ENCODE measurements at regions not wholly inside any gene's neighbourhood (a gene's known extent, or its start where the extent isn't known, plus 50 kb on each side); places are given as distances from the start of the nearest gene placed in this dataset.

GRCh38 chr3:159150180-159150579 is 348.3 kb downstream of the MFSD1 start:
- no peak overlapping the region for H4K91ac ChIP-seq (ENCODE audit: low read depth, low read length, poor library complexity)
- no peaks in the 10 kb centered on the region for H3K36me3 ChIP-seq (replicated peaks in 1 of 2; ENCODE audit: control insufficient read depth in 2 of 2, insufficient read depth in 2 of 2, low read length in 2 of 2)
- no peak overlapping the region for H2AFZ ChIP-seq (ENCODE audit: low read length)
- H2BK5ac ChIP-seq (ENCODE audit: low read length): no peak overlapping the region
- H3K9me3 ChIP-seq (replicated peaks in 1 of 2; ENCODE audit: control insufficient read depth in 2 of 2, insufficient read depth in 1 of 2, low read depth in 1 of 2, low read length in 2 of 2): no peaks in the 10 kb centered on the region
- H3K4me3 ChIP-seq (ENCODE audit: low read length in 2 of 2): no peak overlapping the region
- H3K4ac ChIP-seq (ENCODE audit: low read length): no peak overlapping the region
- H3K23ac ChIP-seq (ENCODE audit: low read depth, low read length, poor library complexity): no peak overlapping the region
- H3K27me3 ChIP-seq (ENCODE audit: control insufficient read depth in 3 of 3, insufficient read depth in 3 of 3, low read depth in 1 of 3, low read length in 3 of 3): no peaks in the 10 kb centered on the region
- H2BK120ac ChIP-seq (ENCODE audit: low read depth, low read length): no peak overlapping the region
- H3K79me1 ChIP-seq (ENCODE audit: low read depth, low read length): no peaks in the 10 kb centered on the region
- H2BK12ac ChIP-seq (ENCODE audit: low read length): no peak overlapping the region
- peaks cover 0 to 12% of the 10 kb centered on the region in 2 donors for H3K4me1 ChIP-seq (ENCODE audit: control insufficient read depth in 2 of 2, insufficient read depth in 1 of 2, low read depth in 1 of 2, low read length in 2 of 2)
- WGBS, 2 donors (ENCODE audit: extremely low coverage in 2 of 2, insufficient read length in 2 of 2, insufficient replicate concordance in 1 of 2): no CpG with 5 or more reads among the region's 3 CpGs
- H3K14ac ChIP-seq (ENCODE audit: low read length): no peak overlapping the region
- no peak overlapping the region for H3K27ac ChIP-seq (replicated peaks; ENCODE audit: low read length)
- no peak overlapping the region for H3K9ac ChIP-seq (ENCODE audit: low read depth, low read length, poor library complexity)
- H3K18ac ChIP-seq (ENCODE audit: low read length): no peak overlapping the region
- H3K4me2 ChIP-seq (ENCODE audit: insufficient read depth, low read length, poor library complexity, severe bottlenecking): no peak overlapping the region
- no peak for DNase-seq (ENCODE audit: low spot score)
- no peak overlapping the region for H2AK5ac ChIP-seq (ENCODE audit: low read depth, low read length)
- no peak overlapping the region for H2BK15ac ChIP-seq (ENCODE audit: low read length)
- H4K8ac ChIP-seq (ENCODE audit: low read depth, low read length): no peak overlapping the region

GRCh38 chr3:159151130-159151529 is 349.3 kb downstream of the MFSD1 start:
- H3K79me1 ChIP-seq (ENCODE audit: low read depth, low read length): no peaks in the 10 kb centered on the region
- peak overlapping the region; percentile 51 for H3K18ac ChIP-seq (ENCODE audit: low read length)
- no peak overlapping the region for H4K91ac ChIP-seq (ENCODE audit: low read depth, low read length, poor library complexity)
- no peak for DNase-seq (ENCODE audit: low spot score)
- H2BK5ac ChIP-seq (ENCODE audit: low read length): no peak overlapping the region
- H3K9ac ChIP-seq (ENCODE audit: low read depth, low read length, poor library complexity): no peak overlapping the region
- peak overlapping the region; percentile 60 for H2BK15ac ChIP-seq (ENCODE audit: low read length)
- no peaks in the 10 kb centered on the region for H3K36me3 ChIP-seq (replicated peaks in 1 of 2; ENCODE audit: control insufficient read depth in 2 of 2, insufficient read depth in 2 of 2, low read length in 2 of 2)
- no peak overlapping the region for H2AFZ ChIP-seq (ENCODE audit: low read length)
- H2AK5ac ChIP-seq (ENCODE audit: low read depth, low read length): no peak overlapping the region
- no peak overlapping the region for H3K14ac ChIP-seq (ENCODE audit: low read length)
- peaks cover 0 to 12% of the 10 kb centered on the region in 2 donors for H3K4me1 ChIP-seq (ENCODE audit: control insufficient read depth in 2 of 2, insufficient read depth in 1 of 2, low read depth in 1 of 2, low read length in 2 of 2)
- no peak overlapping the region for H2BK12ac ChIP-seq (ENCODE audit: low read length)
- no peaks in the 10 kb centered on the region for H3K9me3 ChIP-seq (replicated peaks in 1 of 2; ENCODE audit: control insufficient read depth in 2 of 2, insufficient read depth in 1 of 2, low read depth in 1 of 2, low read length in 2 of 2)
- H3K4ac ChIP-seq (ENCODE audit: low read length): no peak overlapping the region
- H4K8ac ChIP-seq (ENCODE audit: low read depth, low read length): no peak overlapping the region
- H3K4me3 ChIP-seq (ENCODE audit: low read length in 2 of 2): no peak overlapping the region
- no peak overlapping the region for H3K23ac ChIP-seq (ENCODE audit: low read depth, low read length, poor library complexity)
- H3K27me3 ChIP-seq (ENCODE audit: control insufficient read depth in 3 of 3, insufficient read depth in 3 of 3, low read depth in 1 of 3, low read length in 3 of 3): no peaks in the 10 kb centered on the region
- no peak overlapping the region for H3K4me2 ChIP-seq (ENCODE audit: insufficient read depth, low read length, poor library complexity, severe bottlenecking)
- WGBS, 2 donors (ENCODE audit: extremely low coverage in 2 of 2, insufficient read length in 2 of 2, insufficient replicate concordance in 1 of 2): no CpG with 5 or more reads among the region's 5 CpGs
- no peak overlapping the region for H3K27ac ChIP-seq (replicated peaks; ENCODE audit: low read length)
- no peak overlapping the region for H2BK120ac ChIP-seq (ENCODE audit: low read depth, low read length)

GRCh38 chr3:159157275-159157674 is 355.4 kb downstream of the MFSD1 start:
- WGBS, 2 donors (ENCODE audit: extremely low coverage in 2 of 2, insufficient read length in 2 of 2, insufficient replicate concordance in 1 of 2): 100% methylated on average over 1 of the region's 2 CpGs; no CpG with 5 or more reads in 1 of the 2 donors
- H2BK5ac ChIP-seq (ENCODE audit: low read length): no peak overlapping the region
- no peaks in the 10 kb centered on the region for H3K27me3 ChIP-seq (ENCODE audit: control insufficient read depth in 3 of 3, insufficient read depth in 3 of 3, low read depth in 1 of 3, low read length in 3 of 3)
- H3K4me1 ChIP-seq (ENCODE audit: control insufficient read depth in 2 of 2, insufficient read depth in 1 of 2, low read depth in 1 of 2, low read length in 2 of 2): no peaks in the 10 kb centered on the region
- no peak overlapping the region for H3K4me2 ChIP-seq (ENCODE audit: insufficient read depth, low read length, poor library complexity, severe bottlenecking)
- no peak overlapping the region for H2AFZ ChIP-seq (ENCODE audit: low read length)
- no peak overlapping the region for H2BK15ac ChIP-seq (ENCODE audit: low read length)
- H3K4ac ChIP-seq (ENCODE audit: low read length): no peak overlapping the region
- H3K27ac ChIP-seq (replicated peaks; ENCODE audit: low read length): no peak overlapping the region
- DNase-seq (ENCODE audit: low spot score): no peak
- H3K4me3 ChIP-seq (ENCODE audit: low read length in 2 of 2): no peak overlapping the region
- no peak overlapping the region for H4K8ac ChIP-seq (ENCODE audit: low read depth, low read length)
- H3K23ac ChIP-seq (ENCODE audit: low read depth, low read length, poor library complexity): no peak overlapping the region
- no peak overlapping the region for H4K91ac ChIP-seq (ENCODE audit: low read depth, low read length, poor library complexity)
- no peak overlapping the region for H2AK5ac ChIP-seq (ENCODE audit: low read depth, low read length)
- no peak overlapping the region for H3K9ac ChIP-seq (ENCODE audit: low read depth, low read length, poor library complexity)
- no peak overlapping the region for H2BK12ac ChIP-seq (ENCODE audit: low read length)
- no peaks in the 10 kb centered on the region for H3K79me1 ChIP-seq (ENCODE audit: low read depth, low read length)
- H3K18ac ChIP-seq (ENCODE audit: low read length): no peak overlapping the region
- no peaks in the 10 kb centered on the region for H3K9me3 ChIP-seq (replicated peaks in 1 of 2; ENCODE audit: control insufficient read depth in 2 of 2, insufficient read depth in 1 of 2, low read depth in 1 of 2, low read length in 2 of 2)
- H3K14ac ChIP-seq (ENCODE audit: low read length): no peak overlapping the region
- no peaks in the 10 kb centered on the region for H3K36me3 ChIP-seq (replicated peaks in 1 of 2; ENCODE audit: control insufficient read depth in 2 of 2, insufficient read depth in 2 of 2, low read length in 2 of 2)
- H2BK120ac ChIP-seq (ENCODE audit: low read depth, low read length): no peak overlapping the region

GRCh38 chr3:159158213-159158612 is 356.4 kb downstream of the MFSD1 start:
- Histone ChIP-seq H3K4me1 (ENCODE audit: control insufficient read depth in 2 of 2, insufficient read depth in 1 of 2, low read depth in 1 of 2, low read length in 2 of 2) (no peaks in the 10 kb centered on the region), H3K4me3 (ENCODE audit: low read length in 2 of 2) (no peak overlapping the region), H3K27me3 (ENCODE audit: control insufficient read depth in 3 of 3, insufficient read depth in 3 of 3, low read depth in 1 of 3, low read length in 3 of 3) (no peaks in the 10 kb centered on the region), H3K4ac (ENCODE audit: low read length) (no peak overlapping the region), H2BK12ac (ENCODE audit: low read length) (no peak overlapping the region), H3K4me2 (ENCODE audit: insufficient read depth, low read length, poor library complexity, severe bottlenecking) (no peak overlapping the region), H3K9me3 (replicated peaks in 1 of 2; ENCODE audit: control insufficient read depth in 2 of 2, insufficient read depth in 1 of 2, low read depth in 1 of 2, low read length in 2 of 2) (no peaks in the 10 kb centered on the region), H4K91ac (ENCODE audit: low read depth, low read length, poor library complexity) (no peak overlapping the region), H3K9ac (ENCODE audit: low read depth, low read length, poor library complexity) (no peak overlapping the region), H2BK120ac (ENCODE audit: low read depth, low read length) (no peak overlapping the region), H2AFZ (ENCODE audit: low read length) (no peak overlapping the region), H3K14ac (ENCODE audit: low read length) (no peak overlapping the region), H3K18ac (ENCODE audit: low read length) (no peak overlapping the region), H4K8ac (ENCODE audit: low read depth, low read length) (no peak overlapping the region), H3K23ac (ENCODE audit: low read depth, low read length, poor library complexity) (no peak overlapping the region), H2BK15ac (ENCODE audit: low read length) (no peak overlapping the region), H3K27ac (replicated peaks; ENCODE audit: low read length) (no peak overlapping the region), H3K79me1 (ENCODE audit: low read depth, low read length) (no peaks in the 10 kb centered on the region), H3K36me3 (replicated peaks in 1 of 2; ENCODE audit: control insufficient read depth in 2 of 2, insufficient read depth in 2 of 2, low read length in 2 of 2) (no peaks in the 10 kb centered on the region), H2AK5ac (ENCODE audit: low read depth, low read length) (no peak overlapping the region), H2BK5ac (ENCODE audit: low read length) (no peak overlapping the region)
- no peak for DNase-seq (ENCODE audit: low spot score)
- WGBS, 2 donors (ENCODE audit: extremely low coverage in 2 of 2, insufficient read length in 2 of 2, insufficient replicate concordance in 1 of 2): no CpG with 5 or more reads among the region's 2 CpGs

Data from neuronal stem cell (in vitro differentiated cells).